Hepatocyte (in vitro differentiated cells): ENCODE measurements at regions not wholly inside any gene's neighbourhood (a gene's known extent, or its start where the extent isn't known, plus 50 kb on each side); places are given as distances from the start of the nearest gene placed in this dataset.

Experiments used
- CTCF ChIP-seq: fragments of 200-600 bp; sonication (generic); IDR thresholded peaks from 2 replicates; pipeline ENCODE4 v1.5.1; 2016; ENCODE audit warnings: antibody characterized with exemption, mild to moderate bottlenecking; ENCODE audit not compliant: poor library complexity
- EZH2 ChIP-seq: fragments of 200-600 bp; sonication (generic); IDR thresholded peaks from 2 replicates; pipeline ENCODE4 v1.6.1; 2016; ENCODE audit warnings: antibody characterized with exemption, mild to moderate bottlenecking, borderline replicate concordance

- TF ChIP-seq EZH2 (no peak), CTCF (no peak)
Observed at GRCh38 chr11:17132654-17133053, 55.2 kb upstream of the RPS13 start.
